SU-DHL-6 (cell line): ENCODE measurements at regions not wholly inside any gene's neighbourhood (a gene's known extent, or its start where the extent isn't known, plus 50 kb on each side); places are given as distances from the start of the nearest gene placed in this dataset.

Source experiments
- CTCF ChIP-seq: fragments of 200-600 bp; sonication (generic); IDR thresholded peaks from one replicate; pipeline ENCODE4 v1.5.1; 2017; ENCODE audit warnings: antibody characterized with exemption, mild to moderate bottlenecking, low read length, moderate library complexity; ENCODE audit not compliant: insufficient read depth, poor library complexity, severe bottlenecking
- EZH2phosphoT487 ChIP-seq: fragments of 200-600 bp; sonication (generic), shearing (Covaris generic); conservative IDR thresholded peaks from 2 replicates; pipeline ENCODE4 v1.6.1; 2018; ENCODE audit warnings: mild to moderate bottlenecking, antibody characterized with exemption, low read length, moderate library complexity, mixed read lengths

GRCh38 chr18:1438458-1438910 lies 533.8 kb downstream of the ADCYAP1 start:
- TF ChIP-seq CTCF (no peak), EZH2phosphoT487 (no peak)
